ENCODE measurements at regions not wholly inside any gene's neighbourhood (a gene's known extent, or its start where the extent isn't known, plus 50 kb on each side); places are given as distances from the start of the nearest gene placed in this dataset.
"Not testable (repeated sequence)": the region's sequence is repeated elsewhere in the genome, so short reads cannot be mapped to it uniquely, and the experiment has no call there.

DNA sequence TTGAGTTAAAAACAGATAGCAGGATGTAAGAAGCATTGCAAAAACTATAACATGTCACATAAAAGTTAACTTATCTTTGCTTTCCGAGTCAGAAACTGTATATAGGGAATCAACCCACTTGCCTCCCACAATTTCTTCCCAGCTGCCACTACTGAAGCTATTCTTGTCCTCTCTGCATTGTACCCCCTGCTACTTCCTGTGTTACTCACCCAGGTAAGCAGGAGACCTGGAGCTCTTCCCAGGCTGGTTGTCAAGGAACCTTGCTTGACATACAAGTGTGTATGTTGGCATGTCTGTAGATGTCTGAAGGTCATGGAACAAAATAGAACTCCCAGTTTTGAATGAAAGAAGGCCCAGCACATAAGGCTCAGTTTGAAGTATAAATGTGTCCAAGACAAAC is 74.3 kb upstream of the LRRC4C start:
- no peaks in the 10 kb centered on the region for H3K27me3 Mint-ChIP-seq (ENCODE audit: low read depth, poor library complexity)
- no peaks in the 10 kb centered on the region for H3K4me1 Mint-ChIP-seq
- DNase-seq = no peak
- no peaks in the 10 kb centered on the region for H3K9me3 Mint-ChIP-seq
- H3K36me3 Mint-ChIP-seq (ENCODE audit: low read depth) = no peaks in the 10 kb centered on the region
- no peak overlapping the region for H3K4me3 Mint-ChIP-seq
- no peak for TF ChIP-seq CTCF (IDR thresholded peaks at IDR 0.05)
- no peak overlapping the region for H3K27ac Mint-ChIP-seq

- Mint-ChIP-seq H3K27me3 (ENCODE audit: low read depth, poor library complexity) (no peaks in the 10 kb centered on the region), H3K4me3 (no peak overlapping the region), H3K4me1 (no peaks in the 10 kb centered on the region), H3K27ac (no peak overlapping the region), H3K9me3 (no peaks in the 10 kb centered on the region), H3K36me3 (ENCODE audit: low read depth) (no peaks in the 10 kb centered on the region)
- no peak for TF ChIP-seq CTCF (IDR thresholded peaks at IDR 0.05)
- no peak for DNase-seq
Observed at GRCh38 chr11:41534391-41534790, 74.9 kb upstream of the LRRC4C start.

GRCh38 chr11:41534861-41535260 is 75.4 kb upstream of the LRRC4C start:
- Mint-ChIP-seq H3K27ac (no peak overlapping the region), H3K27me3 (ENCODE audit: low read depth, poor library complexity) (no peaks in the 10 kb centered on the region), H3K36me3 (ENCODE audit: low read depth) (no peaks in the 10 kb centered on the region), H3K9me3 (no peaks in the 10 kb centered on the region), H3K4me1 (no peaks in the 10 kb centered on the region), H3K4me3 (no peak overlapping the region)
- no peak for DNase-seq
- no peak for TF ChIP-seq CTCF (IDR thresholded peaks at IDR 0.05)

GRCh38 chr11:41536021-41536568 is 76.6 kb upstream of the LRRC4C start:
- no peaks in the 10 kb centered on the region for H3K9me3 Mint-ChIP-seq
- TF ChIP-seq CTCF (IDR thresholded peaks at IDR 0.05) = no peak
- no peak for DNase-seq
- H3K4me1 Mint-ChIP-seq = no peaks in the 10 kb centered on the region
- H3K36me3 Mint-ChIP-seq (ENCODE audit: low read depth) = no peaks in the 10 kb centered on the region
- H3K27ac Mint-ChIP-seq = no peak overlapping the region
- H3K27me3 Mint-ChIP-seq (ENCODE audit: low read depth, poor library complexity) = no peaks in the 10 kb centered on the region
- H3K4me3 Mint-ChIP-seq = no peak overlapping the region

- peaks cover 19% of the 10 kb centered on the region for H3K9me3 Mint-ChIP-seq
- not testable (repeated sequence) for H3K27ac Mint-ChIP-seq; H3K4me3 Mint-ChIP-seq; DNase-seq; H3K36me3 Mint-ChIP-seq (ENCODE audit: low read depth); H3K27me3 Mint-ChIP-seq (ENCODE audit: low read depth, poor library complexity); H3K4me1 Mint-ChIP-seq
Observed at GRCh38 chr11:41544902-41545301, 85.5 kb upstream of the LRRC4C start.

- no peaks in the 10 kb centered on the region for H3K9me3 Mint-ChIP-seq
- no peak for TF ChIP-seq CTCF (IDR thresholded peaks at IDR 0.05)
- H3K4me3 Mint-ChIP-seq = no peak overlapping the region
- peaks cover 8% of the 10 kb centered on the region for H3K4me1 Mint-ChIP-seq
- no peak for DNase-seq
- H3K27ac Mint-ChIP-seq = peak overlapping the region; percentile 84
- no peaks in the 10 kb centered on the region for H3K36me3 Mint-ChIP-seq (ENCODE audit: low read depth)
- no peaks in the 10 kb centered on the region for H3K27me3 Mint-ChIP-seq (ENCODE audit: low read depth, poor library complexity)
Observed at GRCh38 chr11:41578421-41579051, 119.1 kb upstream of the LRRC4C start.
